GM19324 (cell line): ENCODE measurements at regions not wholly inside any gene's neighbourhood (a gene's known extent, or its start where the extent isn't known, plus 50 kb on each side); places are given as distances from the start of the nearest gene placed in this dataset.
"Not testable (repeated sequence)": the region's sequence is repeated elsewhere in the genome, so short reads cannot be mapped to it uniquely, and the experiment has no call there.

ENCODE experiments used
- ATAC-seq: cut with Tn5 transposase; IDR thresholded peaks from one replicate; pipeline ENCODE4 v1.9.1; 2021; ENCODE audit warnings: mild to moderate bottlenecking, moderate library complexity; ENCODE audit not compliant: unreplicated experiment, low FRiP score

DNA sequence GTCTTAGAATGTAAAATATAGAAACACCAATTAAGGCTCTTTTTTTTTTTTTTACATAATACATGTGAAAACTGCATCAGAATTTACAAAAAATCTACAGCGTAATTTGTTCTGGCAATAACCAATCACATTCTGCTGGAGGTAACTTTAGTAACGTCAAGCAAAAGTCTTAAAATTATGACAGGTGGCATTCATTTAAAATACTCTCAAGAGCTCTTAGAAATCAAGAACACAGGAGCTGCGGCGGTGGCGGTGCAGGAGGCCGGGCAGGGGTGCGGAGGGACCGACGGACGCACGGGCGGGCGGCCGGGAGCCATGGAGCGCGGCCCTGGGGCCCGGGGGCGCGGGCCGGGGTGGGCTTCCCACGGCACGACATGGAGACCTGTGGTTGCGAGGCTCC, 202.4 kb downstream of the USP22 start:
- not testable (repeated sequence) for ATAC-seq

DNA sequence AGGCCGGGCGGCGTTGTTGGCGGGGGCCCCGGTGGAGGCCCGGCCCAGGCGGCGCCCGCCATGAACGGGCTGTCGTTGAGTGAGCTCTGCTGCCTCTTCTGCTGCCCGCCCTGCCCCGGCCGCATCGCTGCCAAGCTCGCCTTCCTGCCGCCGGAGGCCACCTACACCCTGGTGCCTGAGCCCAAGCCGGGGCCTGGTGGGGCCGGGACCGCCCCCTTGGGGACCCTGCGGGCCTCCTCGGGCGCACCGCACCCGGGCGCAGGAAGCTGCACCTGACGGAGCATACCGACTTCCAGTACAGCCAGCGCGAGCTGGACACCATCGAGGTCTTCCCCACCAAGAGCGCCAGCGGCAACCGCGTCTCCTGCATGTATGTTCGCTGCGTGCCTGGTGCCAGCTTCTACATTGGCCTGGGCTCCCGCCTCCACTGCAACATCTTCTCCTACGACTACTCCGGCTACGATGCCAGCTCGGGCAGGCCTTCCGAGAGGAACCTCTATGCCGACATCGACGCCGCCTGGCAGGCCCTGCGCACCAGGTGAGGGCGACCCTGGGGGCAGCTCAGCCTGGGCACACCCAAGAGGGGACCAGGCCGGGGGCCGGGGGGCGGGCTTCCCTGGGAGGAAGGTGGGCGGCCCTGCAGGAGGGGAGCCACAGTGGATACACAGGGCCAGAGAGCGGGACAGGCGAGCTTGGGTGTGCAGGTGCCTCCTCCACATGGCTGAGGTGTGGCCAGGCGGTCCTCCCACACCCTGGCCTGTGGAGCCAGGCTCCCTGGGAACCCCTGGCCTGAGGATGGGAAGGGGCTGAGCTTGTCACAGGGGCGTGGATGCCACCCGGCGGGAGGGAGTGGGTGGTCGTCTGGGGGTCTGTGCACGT, 201.6 kb downstream of the USP22 start:
- ATAC-seq, result not testable (repeated sequence)

GRCh38 chr17:20842012-20842411, 200.8 kb downstream of the USP22 start:
- ATAC-seq, result not testable (repeated sequence)

GRCh38 chr17:20843261-20843660, 199.6 kb downstream of the USP22 start:
- not testable (repeated sequence) for ATAC-seq

- not testable (repeated sequence) for ATAC-seq
These were observed 198.8 kb downstream of the USP22 start for GRCh38 chr17:20843799-20844553.

- ATAC-seq, result not testable (repeated sequence)
These were observed 193.9 kb downstream of the USP22 start for GRCh38 chr17:20848869-20849443.

GRCh38 chr17:20851591-20852238, 191.1 kb downstream of the USP22 start:
- not testable (repeated sequence) for ATAC-seq

DNA sequence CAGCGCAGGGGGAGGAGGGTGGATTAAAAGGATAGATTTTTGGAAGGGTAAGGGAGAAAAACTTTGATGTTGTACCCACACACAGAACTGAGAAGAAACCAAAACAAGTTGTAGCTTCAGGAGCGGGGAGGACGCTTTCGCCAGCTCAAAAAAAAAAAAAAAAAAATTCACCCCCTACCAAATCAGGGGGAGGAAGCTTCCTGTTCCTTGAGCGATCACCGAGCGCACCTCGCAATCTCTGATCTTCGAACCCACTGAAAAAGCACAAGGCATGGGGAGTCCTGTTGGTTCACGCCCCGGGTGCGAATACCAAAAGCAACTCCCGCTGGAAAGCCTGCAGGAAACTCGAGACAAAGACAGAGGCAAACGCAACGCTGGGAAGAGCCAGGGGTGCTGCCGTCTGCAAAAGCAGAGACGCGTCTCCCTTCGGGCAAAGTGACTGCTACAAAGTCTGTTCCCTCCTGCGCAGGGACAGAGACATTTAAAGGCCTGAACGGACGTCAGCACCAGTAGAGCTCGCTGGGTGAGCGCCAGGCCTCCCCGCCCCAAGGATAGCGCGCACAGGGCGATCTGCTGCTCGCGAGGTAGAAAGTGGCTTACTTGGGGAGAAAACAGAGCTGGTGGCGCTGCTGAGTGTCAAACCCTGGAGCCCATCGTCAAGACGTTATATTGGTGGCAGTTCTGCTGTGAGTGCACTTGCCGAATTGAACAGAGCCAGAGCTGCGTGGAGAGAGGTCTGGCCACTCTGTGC, 190.4 kb downstream of the USP22 start:
- ATAC-seq, result no peak

DNA sequence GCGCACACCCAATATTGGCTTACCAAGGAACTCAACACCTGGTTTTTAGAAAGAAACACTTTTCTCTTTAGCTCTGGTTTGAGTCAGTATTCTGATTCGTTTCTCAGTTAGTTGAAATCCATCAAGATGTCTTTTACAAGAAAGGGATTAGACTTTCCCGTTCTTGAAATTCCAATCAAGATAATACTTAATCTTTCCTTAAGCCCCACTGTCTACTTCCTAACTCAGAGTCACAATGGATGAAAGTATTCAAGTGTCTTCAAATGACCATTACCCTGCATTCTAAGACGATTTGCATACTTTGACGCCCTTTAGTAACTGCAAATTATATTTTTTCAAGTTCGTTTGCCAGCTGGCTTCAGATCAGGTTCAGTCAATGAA, 189.8 kb downstream of the USP22 start:
- no peak for ATAC-seq

DNA sequence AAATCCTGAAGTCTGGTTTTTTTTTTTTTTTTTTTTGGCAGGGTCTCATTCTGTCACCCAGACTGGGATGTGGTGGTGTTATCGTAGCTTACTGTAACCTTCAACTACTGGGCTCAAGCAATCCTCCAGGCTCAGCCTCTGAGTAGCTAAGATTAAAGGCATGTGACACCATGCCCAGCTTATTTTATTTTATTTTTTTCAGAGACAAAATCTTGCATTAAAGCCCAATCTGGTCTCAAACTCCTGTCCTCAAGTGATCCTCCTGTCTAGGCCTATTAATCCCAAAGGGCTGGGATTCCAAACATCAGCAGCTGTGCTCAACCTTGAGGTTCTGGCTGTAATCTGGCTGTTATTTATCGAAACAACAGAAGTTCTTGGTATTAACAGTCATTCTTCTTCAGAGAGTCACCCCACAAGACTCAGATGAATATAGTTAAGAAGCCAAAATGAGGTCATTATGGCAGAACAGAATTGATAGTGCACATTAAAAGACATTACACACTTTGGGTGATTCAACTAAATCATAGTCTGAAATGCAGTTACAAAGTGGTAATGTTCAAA, 186.8 kb downstream of the USP22 start:
- ATAC-seq, result not testable (repeated sequence)

- ATAC-seq, result not testable (repeated sequence)
These were observed 176.2 kb downstream of the USP22 start for GRCh38 chr17:20866444-20867209.

DNA sequence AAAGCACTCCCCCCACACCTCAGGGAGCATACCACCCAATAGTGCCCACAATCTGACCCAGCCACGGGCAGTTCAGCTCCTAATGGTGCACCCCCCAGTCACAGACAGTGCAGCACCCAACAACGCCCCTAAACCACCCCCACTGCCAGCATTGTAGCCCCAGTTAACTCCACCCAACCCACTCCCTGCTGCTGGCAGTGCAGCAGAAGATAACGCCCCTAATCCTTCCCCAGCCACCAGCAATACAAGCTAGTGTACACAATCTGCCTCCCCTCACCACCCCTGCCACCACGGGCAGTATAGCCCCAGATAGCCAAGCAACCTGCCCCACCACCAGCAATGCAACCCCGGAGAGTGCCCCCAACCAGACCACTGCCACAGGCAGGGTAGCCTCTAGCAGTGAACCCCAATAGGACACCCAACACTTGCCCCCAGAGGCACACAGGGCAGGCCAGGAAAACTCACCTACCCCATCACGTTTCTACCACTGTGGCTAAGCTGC, 175.3 kb downstream of the USP22 start:
- not testable (repeated sequence) for ATAC-seq

DNA sequence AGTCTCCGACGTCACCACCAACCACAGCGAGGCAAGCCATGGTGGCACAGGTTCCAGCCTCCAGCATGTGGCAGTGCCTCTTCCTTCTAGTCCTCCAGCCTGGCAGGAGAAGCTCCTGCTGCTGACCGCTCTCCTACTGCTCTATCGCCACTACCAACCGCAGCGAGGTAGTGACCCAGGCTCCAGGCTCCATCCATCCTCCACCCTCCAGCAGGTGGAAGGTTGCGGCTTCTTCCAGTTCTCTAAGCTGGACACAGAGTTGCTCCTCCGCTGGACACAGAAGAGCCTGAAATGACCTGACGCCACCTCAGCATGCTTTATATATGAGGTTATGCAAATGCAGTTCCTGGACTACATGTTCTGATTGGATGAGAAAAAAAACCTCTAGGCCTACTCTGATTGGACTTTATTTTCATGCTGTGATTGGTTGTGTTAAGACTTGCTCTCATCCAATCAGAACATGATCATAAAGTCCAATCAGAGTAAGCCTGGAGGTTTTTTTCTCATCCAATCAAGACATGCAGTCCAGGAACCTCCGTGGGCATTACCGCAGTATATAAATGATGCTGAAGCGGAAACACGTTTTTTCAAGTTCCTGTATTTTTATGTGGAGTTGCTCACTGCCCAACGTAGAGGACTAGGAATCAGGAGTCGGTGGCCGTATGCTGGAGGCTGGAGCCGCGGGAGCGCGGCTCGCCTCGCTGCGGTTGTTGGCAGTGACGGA, 174.7 kb downstream of the USP22 start:
- not testable (repeated sequence) for ATAC-seq

DNA sequence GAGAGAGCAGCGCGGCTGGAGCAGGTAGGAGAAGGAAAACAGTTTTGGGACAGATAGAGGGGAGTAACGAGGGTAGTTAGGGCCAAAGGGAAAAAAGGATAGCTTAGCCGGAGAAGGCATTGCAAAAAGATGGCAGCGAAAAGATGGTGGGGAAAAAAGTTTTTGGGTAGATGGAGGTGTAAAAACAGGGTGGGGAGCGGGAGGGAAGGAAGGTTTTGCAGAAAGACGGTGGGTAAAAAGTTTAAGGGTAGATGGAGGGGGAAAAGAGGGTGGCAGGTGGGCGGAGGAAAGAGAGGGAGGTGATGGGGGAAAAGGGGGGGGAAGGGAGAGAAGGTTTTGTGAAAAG, 174.2 kb downstream of the USP22 start:
- ATAC-seq, result not testable (repeated sequence)

DNA sequence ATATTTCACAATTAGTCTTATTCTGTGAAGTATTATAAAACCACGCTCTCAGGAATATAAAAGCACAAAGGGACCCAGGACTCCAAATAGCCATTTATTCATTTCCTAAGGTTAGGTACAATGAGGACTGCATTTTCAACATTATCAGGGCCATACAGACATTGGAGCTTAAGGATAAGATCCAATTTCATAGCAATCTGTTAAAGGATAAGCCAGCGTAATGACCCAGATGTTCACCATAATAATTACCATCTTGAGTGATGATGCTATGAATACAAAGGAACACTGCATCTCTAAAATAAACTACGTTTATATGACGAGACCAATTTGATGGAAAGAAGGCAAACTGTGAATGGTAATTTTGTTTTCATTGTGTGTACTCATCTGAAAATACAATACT, 169.6 kb downstream of the USP22 start:
- ATAC-seq, result not testable (repeated sequence)

GRCh38 chr17:20873688-20874328, 169.0 kb downstream of the USP22 start:
- ATAC-seq, result not testable (repeated sequence)

- ATAC-seq, result not testable (repeated sequence)
These were observed 165.4 kb downstream of the USP22 start for GRCh38 chr17:20877384-20877783.

GRCh38 chr17:20890338-20890737, 152.5 kb downstream of the USP22 start:
- no peak for ATAC-seq
